SK-N-SH treated with all-trans-retinoic acid at 6 μM for 48 hours (cell line): ENCODE measurements at regions not wholly inside any gene's neighbourhood (a gene's known extent, or its start where the extent isn't known, plus 50 kb on each side); places are given as distances from the start of the nearest gene placed in this dataset.

Experiments used
- ATAC-seq: fragments of 200-7000 bp; cut with Tn5 transposase; 3 replicates; pipeline ENCODE4 v1.9.1; 2020; ENCODE audit warnings: mild to moderate bottlenecking, moderate library complexity
- ARNTL ChIP-seq: fragments of 450-650 bp; formaldehyde crosslinking; IDR thresholded peaks from 2 replicates; pipeline ENCODE4 v1.5.0; 2020; ENCODE audit warnings: low read depth, mild to moderate bottlenecking, moderate library complexity, borderline replicate concordance
- BACH2 ChIP-seq: fragments of 250-450 bp; sonication (Bioruptor Pico); IDR thresholded peaks from 2 replicates; pipeline ENCODE4 v1.9.0; 2021; ENCODE audit warnings: mild to moderate bottlenecking, borderline replicate concordance
- CREB5 ChIP-seq: fragments of 250-450 bp; sonication (Bioruptor Pico); IDR thresholded peaks from 2 replicates; pipeline ENCODE4 v1.5.1; 2020; ENCODE audit warnings: low read depth, mild to moderate bottlenecking, moderate library complexity
- ESRRG ChIP-seq: fragments of 250-450 bp; sonication (Bioruptor Pico); IDR thresholded peaks from 2 replicates; pipeline ENCODE4 v1.6.1; 2021; ENCODE audit warnings: mild to moderate bottlenecking
- ISL1 ChIP-seq: fragments of 250-450 bp; sonication (Bioruptor Pico); IDR thresholded peaks from 2 replicates; pipeline ENCODE4 v2.1.2; 2022; ENCODE audit warnings: mild to moderate bottlenecking, moderate library complexity
- OSR1 ChIP-seq: fragments of 250-450 bp; sonication (Bioruptor Pico); IDR thresholded peaks from 2 replicates; pipeline ENCODE4 v1.8.0; 2022; ENCODE audit warnings: moderate library complexity, mild to moderate bottlenecking, inconsistent platforms
- POU6F1 ChIP-seq: fragments of 250-450 bp; sonication (Bioruptor Pico); IDR thresholded peaks from 2 replicates; pipeline ENCODE4 v1.8.0; 2021; ENCODE audit warnings: low read depth, mild to moderate bottlenecking, moderate library complexity, borderline replicate concordance
- SNAI2 ChIP-seq: fragments of 250-450 bp; sonication (Bioruptor Pico); IDR thresholded peaks from 2 replicates; pipeline ENCODE4 v1.5.0; 2020; ENCODE audit warnings: mild to moderate bottlenecking, moderate library complexity
- TCF4 ChIP-seq: fragments of 250-450 bp; sonication (Bioruptor Pico); IDR thresholded peaks from 2 replicates; pipeline ENCODE4 v1.8.0; 2021; ENCODE audit warnings: mild to moderate bottlenecking, moderate library complexity, borderline replicate concordance
- TSHZ2 ChIP-seq: fragments of 250-450 bp; sonication (Bioruptor Pico); IDR thresholded peaks from 2 replicates; pipeline ENCODE4 v1.5.0; 2020; ENCODE audit warnings: mild to moderate bottlenecking, moderate library complexity
- ZC3H10 ChIP-seq: fragments of 250-450 bp; sonication (Bioruptor Pico); IDR thresholded peaks from 2 replicates; pipeline ENCODE4 v1.5.1; 2021; ENCODE audit warnings: mild to moderate bottlenecking, moderate library complexity
- ZFP30 ChIP-seq: fragments of 450-650 bp; formaldehyde crosslinking; IDR thresholded peaks from 2 replicates; pipeline ENCODE4 v1.5.0; 2022; ENCODE audit warnings: mild to moderate bottlenecking, moderate library complexity
- ZNF565 ChIP-seq: fragments of 450-650 bp; formaldehyde crosslinking; conservative IDR thresholded peaks from 2 replicates; pipeline ENCODE4 v1.5.0; 2020; ENCODE audit warnings: low read depth, mild to moderate bottlenecking, moderate library complexity
- ZNF70 ChIP-seq: fragments of 450-650 bp; formaldehyde crosslinking; IDR thresholded peaks from 2 replicates; pipeline ENCODE4 v1.5.0; 2020; ENCODE audit warnings: mild to moderate bottlenecking, moderate library complexity
- ZNF8 ChIP-seq: fragments of 450-650 bp; formaldehyde crosslinking; IDR thresholded peaks from 2 replicates; pipeline ENCODE4 v1.5.0; 2020; ENCODE audit warnings: mild to moderate bottlenecking, moderate library complexity
- TF ChIP-seq, protein P1 (sequence below): fragments of 250-450 bp; sonication (Bioruptor Pico); IDR thresholded peaks from 2 replicates; pipeline ENCODE4 v1.5.1; 2021; ENCODE audit warnings: mild to moderate bottlenecking, moderate library complexity
- TF ChIP-seq, protein P2 (sequence below): fragments of 250-450 bp; sonication (Bioruptor Pico); IDR thresholded peaks from 2 replicates; pipeline ENCODE4 v1.8.0; 2020; ENCODE audit warnings: mild to moderate bottlenecking, moderate library complexity, borderline replicate concordance

DNA sequence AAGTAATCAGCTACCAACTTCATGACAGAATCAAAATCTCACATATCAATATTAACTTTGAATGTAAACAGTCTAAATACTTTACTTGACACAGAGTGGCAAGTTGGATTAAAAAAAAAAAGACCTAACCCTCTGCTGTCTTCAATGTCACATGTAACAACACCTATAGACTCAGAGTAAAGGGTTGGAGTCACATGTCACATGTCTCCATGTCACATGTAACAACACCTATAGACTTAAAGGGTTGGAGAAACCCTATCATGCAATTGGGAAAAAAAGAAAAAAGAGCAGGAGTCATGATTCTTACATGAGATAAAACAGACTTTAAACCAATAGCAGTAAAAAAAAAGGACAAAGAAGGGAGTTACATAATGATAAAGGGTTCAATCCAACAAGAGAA lies 665.3 kb upstream of the LRRTM1 start:
- no peak for ATAC-seq
- no peak for TF ChIP-seq ISL1 (CRISPR knock-in tag)
- TF ChIP-seq OSR1 (CRISPR knock-in tag), result no peak
- TF ChIP-seq ZNF565, result no peak
- TF ChIP-seq ARNTL (CRISPR knock-in tag), result no peak
- TF ChIP-seq, all 23 proteins: peak for 0

DNA sequence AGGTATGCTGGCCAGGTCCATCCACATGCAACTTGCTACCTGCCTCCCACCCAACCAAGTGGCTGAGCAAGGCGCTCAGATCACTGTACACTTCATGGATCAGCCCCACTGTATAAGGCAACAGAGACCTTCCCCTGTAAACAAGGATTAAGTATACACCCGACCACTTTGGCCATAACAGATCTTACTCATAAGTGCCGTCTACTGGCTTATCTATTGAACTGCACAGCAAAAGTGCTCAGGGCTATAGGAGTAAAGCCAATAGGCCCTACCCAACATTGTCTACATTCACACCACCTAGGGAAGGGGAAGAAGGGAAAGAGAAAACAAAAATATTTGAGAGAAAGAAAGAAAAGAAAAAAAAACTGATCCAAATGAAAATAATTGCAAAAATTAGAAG lies 663.9 kb upstream of the LRRTM1 start:
- TF ChIP-seq TSHZ2 (CRISPR knock-in tag) (no peak), OSR1 (CRISPR knock-in tag) (no peak), ESRRG (CRISPR knock-in tag) (no peak), ZC3H10 (CRISPR knock-in tag) (no peak), ZNF565 (no peak), ZNF70 (CRISPR knock-in tag) (no peak), TCF4 (CRISPR knock-in tag) (no peak), CREB5 (no peak), ISL1 (CRISPR knock-in tag) (no peak)
- TF ChIP-seq, protein P1, sequence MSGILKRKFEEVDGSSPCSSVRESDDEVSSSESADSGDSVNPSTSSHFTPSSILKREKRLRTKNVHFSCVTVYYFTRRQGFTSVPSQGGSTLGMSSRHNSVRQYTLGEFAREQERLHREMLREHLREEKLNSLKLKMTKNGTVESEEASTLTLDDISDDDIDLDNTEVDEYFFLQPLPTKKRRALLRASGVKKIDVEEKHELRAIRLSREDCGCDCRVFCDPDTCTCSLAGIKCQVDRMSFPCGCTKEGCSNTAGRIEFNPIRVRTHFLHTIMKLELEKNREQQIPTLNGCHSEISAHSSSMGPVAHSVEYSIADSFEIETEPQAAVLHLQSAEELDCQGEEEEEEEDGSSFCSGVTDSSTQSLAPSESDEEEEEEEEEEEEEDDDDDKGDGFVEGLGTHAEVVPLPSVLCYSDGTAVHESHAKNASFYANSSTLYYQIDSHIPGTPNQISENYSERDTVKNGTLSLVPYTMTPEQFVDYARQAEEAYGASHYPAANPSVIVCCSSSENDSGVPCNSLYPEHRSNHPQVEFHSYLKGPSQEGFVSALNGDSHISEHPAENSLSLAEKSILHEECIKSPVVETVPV (CRISPR knock-in tag), result no peak
- ATAC-seq, result no peak

DNA sequence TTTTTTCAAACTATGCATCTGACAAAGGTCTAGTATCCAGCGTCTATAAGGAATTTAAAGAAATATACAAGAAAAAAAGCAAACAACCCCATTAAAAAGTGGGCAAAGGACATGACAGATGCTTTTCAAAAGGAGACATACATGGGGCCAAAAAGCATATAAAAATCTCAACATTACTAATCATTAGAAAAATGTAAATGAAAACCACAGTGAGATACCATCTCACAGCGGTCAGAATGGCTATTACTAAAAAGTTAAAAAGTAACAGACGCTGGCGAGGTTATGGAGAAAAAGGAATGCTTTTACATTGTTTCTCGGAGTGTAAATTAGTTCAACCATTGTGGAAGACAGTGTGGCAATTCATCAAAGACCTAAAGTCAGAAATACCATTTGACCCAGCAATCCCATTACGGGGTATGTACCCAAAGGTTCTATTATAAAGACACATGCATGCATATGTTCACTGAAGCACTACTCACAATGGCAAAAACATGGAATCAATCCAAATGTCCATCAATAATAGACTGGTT lies 643.1 kb upstream of the LRRTM1 start:
- no peak for TF ChIP-seq ZNF8
- TF ChIP-seq CREB5, result no peak
- TF ChIP-seq ZFP30 (CRISPR knock-in tag), result no peak
- TF ChIP-seq ZC3H10 (CRISPR knock-in tag), result no peak
- no peak for TF ChIP-seq SNAI2 (CRISPR knock-in tag)
- no peak for TF ChIP-seq ESRRG (CRISPR knock-in tag)
- ATAC-seq, result no peak

DNA sequence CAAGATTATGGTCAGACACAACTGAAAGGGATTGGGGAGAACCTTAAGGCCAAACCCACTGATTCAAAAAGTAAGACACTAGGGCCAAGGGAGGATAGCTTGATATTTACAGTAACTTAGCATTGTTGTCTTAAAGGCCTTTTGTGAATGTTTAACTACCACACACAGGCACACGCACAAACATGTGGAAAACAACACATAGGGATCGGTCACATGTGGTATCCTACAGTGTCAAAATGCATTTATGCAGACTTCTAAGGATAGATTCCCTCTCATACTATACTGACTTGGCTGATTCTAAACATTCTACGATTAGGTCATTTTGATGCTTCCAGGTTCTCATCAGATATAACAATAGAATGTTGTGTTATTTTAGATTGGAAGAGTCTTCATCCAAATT lies 638.9 kb upstream of the LRRTM1 start:
- TF ChIP-seq POU6F1 (CRISPR knock-in tag) (no peak), ESRRG (CRISPR knock-in tag) (no peak), BACH2 (CRISPR knock-in tag) (no peak)
- TF ChIP-seq, protein P1 (CRISPR knock-in tag), result no peak
- TF ChIP-seq, protein P2, sequence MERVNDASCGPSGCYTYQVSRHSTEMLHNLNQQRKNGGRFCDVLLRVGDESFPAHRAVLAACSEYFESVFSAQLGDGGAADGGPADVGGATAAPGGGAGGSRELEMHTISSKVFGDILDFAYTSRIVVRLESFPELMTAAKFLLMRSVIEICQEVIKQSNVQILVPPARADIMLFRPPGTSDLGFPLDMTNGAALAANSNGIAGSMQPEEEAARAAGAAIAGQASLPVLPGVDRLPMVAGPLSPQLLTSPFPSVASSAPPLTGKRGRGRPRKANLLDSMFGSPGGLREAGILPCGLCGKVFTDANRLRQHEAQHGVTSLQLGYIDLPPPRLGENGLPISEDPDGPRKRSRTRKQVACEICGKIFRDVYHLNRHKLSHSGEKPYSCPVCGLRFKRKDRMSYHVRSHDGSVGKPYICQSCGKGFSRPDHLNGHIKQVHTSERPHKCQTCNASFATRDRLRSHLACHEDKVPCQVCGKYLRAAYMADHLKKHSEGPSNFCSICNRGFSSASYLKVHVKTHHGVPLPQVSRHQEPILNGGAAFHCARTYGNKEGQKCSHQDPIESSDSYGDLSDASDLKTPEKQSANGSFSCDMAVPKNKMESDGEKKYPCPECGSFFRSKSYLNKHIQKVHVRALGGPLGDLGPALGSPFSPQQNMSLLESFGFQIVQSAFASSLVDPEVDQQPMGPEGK (CRISPR knock-in tag), result no peak
- TF ChIP-seq, all 23 proteins: peak for 0
- ATAC-seq, result no peak
